ENCODE measurements at regions not wholly inside any gene's neighbourhood (a gene's known extent, or its start where the extent isn't known, plus 50 kb on each side); places are given as distances from the start of the nearest gene placed in this dataset.

DNA sequence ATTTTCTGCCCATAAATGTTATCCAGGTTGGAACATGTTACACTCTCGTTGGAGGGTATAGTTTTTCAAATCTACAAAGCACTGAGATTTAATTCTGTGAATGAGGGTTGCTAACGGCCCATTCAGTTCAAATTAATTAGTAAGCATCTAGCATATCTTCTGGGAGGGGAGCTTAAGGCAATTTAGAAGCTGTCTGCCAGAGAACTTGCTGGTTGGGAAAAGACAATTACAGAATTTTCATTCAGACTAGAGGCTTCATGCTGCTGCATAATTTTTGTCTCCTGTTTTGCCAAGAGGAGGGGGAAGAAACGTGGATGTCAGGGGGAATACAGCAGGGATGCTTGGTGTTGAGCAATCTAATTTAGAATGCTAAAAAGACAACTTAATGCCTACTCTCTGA, 268.3 kb upstream of the FAM83B start:
- no peak overlapping the region for H3K27ac ChIP-seq (ENCODE audit: insufficient read length, low read depth, low read length)

More for the DNA sequence above, 268.3 kb upstream of the FAM83B start:
- Histone ChIP-seq H3K14ac (ENCODE audit: insufficient read depth, low read length) (no peak overlapping the region), H3K18ac (ENCODE audit: insufficient read length, low read depth, low read length) (no peak overlapping the region), H3K9ac (ENCODE audit: extremely low read depth, insufficient read length, low read length) (no peak overlapping the region), H3K79me2 (ENCODE audit: insufficient read depth, low read length) (no peaks in the 10 kb centered on the region), H2AFZ (ENCODE audit: low read length) (no peak overlapping the region), H4K5ac (ENCODE audit: insufficient read length, low read depth, low read length) (no peak overlapping the region), H3K9me3 (ENCODE audit: control insufficient read depth, low read depth, low read length) (no peaks in the 10 kb centered on the region), H3K79me1 (ENCODE audit: insufficient read depth, low read depth, low read length, poor library complexity, severe bottlenecking) (no peaks in the 10 kb centered on the region), H3K27me3 (ENCODE audit: insufficient read depth, low read length) (no peaks in the 10 kb centered on the region), H4K20me1 (ENCODE audit: control insufficient read depth, insufficient read depth, insufficient read length) (no peaks in the 10 kb centered on the region), H2AK5ac (ENCODE audit: insufficient read length, low read length) (no peak overlapping the region), H2BK20ac (ENCODE audit: low read depth, low read length, poor library complexity, severe bottlenecking) (no peak overlapping the region), H3K23ac (ENCODE audit: insufficient read length, low read depth, low read length) (no peak overlapping the region), H3T11ph (ENCODE audit: low read length) (no peak overlapping the region), H4K8ac (replicated peaks; ENCODE audit: insufficient read length, low read depth, low read length) (no peak overlapping the region), H2BK120ac (ENCODE audit: low read depth, low read length, poor library complexity, severe bottlenecking) (no peak overlapping the region), H3K4ac (ENCODE audit: low read depth, low read length) (no peak overlapping the region), H2BK15ac (ENCODE audit: low read depth, low read length) (no peak overlapping the region), H3K56ac (ENCODE audit: insufficient read length, low read depth, low read length) (no peak overlapping the region), H2BK12ac (ENCODE audit: insufficient read length, low read depth, low read length) (no peak overlapping the region), H3K4me2 (ENCODE audit: insufficient read depth, insufficient read length, low read length) (no peak overlapping the region), H4K91ac (ENCODE audit: insufficient read length, low read depth, low read length) (no peak overlapping the region), H2BK5ac (ENCODE audit: insufficient read length, low read length) (no peak overlapping the region), H3K23me2 (ENCODE audit: insufficient read length, low read depth, low read length, poor library complexity, severe bottlenecking) (no peaks in the 10 kb centered on the region), H3K4me1 (ENCODE audit: insufficient read depth, low read length) (no peaks in the 10 kb centered on the region)
- no peaks in the 10 kb centered on the region; a peak in 1 of 7 replicates for H3K36me3 Mint-ChIP-seq (ENCODE audit: insufficient read depth in 1 of 3, low read depth in 3 of 3)
- H3K9me3 Mint-ChIP-seq: no peaks in the 10 kb centered on the region
- no peaks in the 10 kb centered on the region for H3K27me3 Mint-ChIP-seq (ENCODE audit: low read depth)
- peak overlapping the region in 2 of 3 experiments; percentile 44 to 60; a peak in 3 of 7 replicates for H3K27ac Mint-ChIP-seq
- DNase-seq: no peak
- H3K4me1 Mint-ChIP-seq: peaks cover 6% of the 10 kb centered on the region in 2 experiments
- no CpG with 5 or more reads among the region's 3 CpGs for WGBS (ENCODE audit: extremely low coverage, insufficient read length, low lambda C conversion rate)
- TF ChIP-seq, protein P1, sequence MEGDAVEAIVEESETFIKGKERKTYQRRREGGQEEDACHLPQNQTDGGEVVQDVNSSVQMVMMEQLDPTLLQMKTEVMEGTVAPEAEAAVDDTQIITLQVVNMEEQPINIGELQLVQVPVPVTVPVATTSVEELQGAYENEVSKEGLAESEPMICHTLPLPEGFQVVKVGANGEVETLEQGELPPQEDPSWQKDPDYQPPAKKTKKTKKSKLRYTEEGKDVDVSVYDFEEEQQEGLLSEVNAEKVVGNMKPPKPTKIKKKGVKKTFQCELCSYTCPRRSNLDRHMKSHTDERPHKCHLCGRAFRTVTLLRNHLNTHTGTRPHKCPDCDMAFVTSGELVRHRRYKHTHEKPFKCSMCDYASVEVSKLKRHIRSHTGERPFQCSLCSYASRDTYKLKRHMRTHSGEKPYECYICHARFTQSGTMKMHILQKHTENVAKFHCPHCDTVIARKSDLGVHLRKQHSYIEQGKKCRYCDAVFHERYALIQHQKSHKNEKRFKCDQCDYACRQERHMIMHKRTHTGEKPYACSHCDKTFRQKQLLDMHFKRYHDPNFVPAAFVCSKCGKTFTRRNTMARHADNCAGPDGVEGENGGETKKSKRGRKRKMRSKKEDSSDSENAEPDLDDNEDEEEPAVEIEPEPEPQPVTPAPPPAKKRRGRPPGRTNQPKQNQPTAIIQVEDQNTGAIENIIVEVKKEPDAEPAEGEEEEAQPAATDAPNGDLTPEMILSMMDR (conservative IDR thresholded peaks at IDR 0.05): no peak
- H3K4me3 Mint-ChIP-seq: no peak overlapping the region

Data from H9 (cell line).